HEK293 (cell line): ENCODE measurements at regions not wholly inside any gene's neighbourhood (a gene's known extent, or its start where the extent isn't known, plus 50 kb on each side); places are given as distances from the start of the nearest gene placed in this dataset.

ENCODE experiments used
- CTCF ChIA-PET: fragments of 350-600 bp; formaldehyde crosslinking; extraction: SDS; loops from one replicate; lab custom pipeline; 2021; ENCODE audit warnings: antibody characterized with exemption; lab: Yijun Ruan, JAX
- POLR2A ChIA-PET: fragments of 300-600 bp; formaldehyde crosslinking; extraction: SDS; loops from one replicate; lab custom pipeline; 2020; ENCODE audit warnings: antibody characterized with exemption, inconsistent platforms; lab: Yijun Ruan, JAX
- H3K27ac ChIP-seq: fragments of 200-500 bp; sonication (Bioruptor generic); 2 replicates; pipeline ENCODE4 v1.5.1; 2014; ENCODE audit warnings: low read depth, low read length, control low read depth, inconsistent platforms; ENCODE audit errors: extremely low read depth
- H3K36me3 ChIP-seq, 2 experiments: fragments of 200-500 bp in 1 of 2; sonication (Bioruptor generic) in 1 of 2; 1 replicate in 1 of 2; 2 replicates in 1 of 2; pipeline ENCODE4 v1.5.1; 2014 to 2017; ENCODE audit warnings: inconsistent platforms in 2 of 2, low read length in 2 of 2; ENCODE audit not compliant: control insufficient read depth in 2 of 2, insufficient read depth in 1 of 2
- H3K4me1 ChIP-seq: fragments of 200-500 bp; sonication (Bioruptor generic); 2 replicates; pipeline ENCODE4 v1.5.1; 2014; ENCODE audit warnings: mild to moderate bottlenecking, low read length, inconsistent platforms; ENCODE audit not compliant: control insufficient read depth, insufficient read depth
- H3K4me3 ChIP-seq: 2 replicates; pipeline ENCODE4 v1.5.1; 2011; ENCODE audit warnings: low read depth, mild to moderate bottlenecking, control low read depth, low read length, moderate library complexity
- H3K9me3 ChIP-seq: fragments of 200-500 bp; sonication (Bioruptor generic); 2 replicates; pipeline ENCODE4 v1.5.1; 2014; ENCODE audit warnings: low read depth, low read length, inconsistent platforms; ENCODE audit not compliant: control insufficient read depth, insufficient read depth
- GLIS2 ChIP-seq: fragments of 450-650 bp; formaldehyde crosslinking; IDR thresholded peaks from 2 replicates; pipeline ENCODE4 v1.5.1; 2016; ENCODE audit warnings: missing biosample characterization, missing genetic modification characterization
- IKZF3 ChIP-seq: fragments of 450-650 bp; IDR thresholded peaks from 2 replicates; pipeline ENCODE4 v1.5.0; 2018; ENCODE audit warnings: missing biosample characterization, mild to moderate bottlenecking, missing genetic modification characterization, moderate library complexity
- KLF1 ChIP-seq: fragments of 450-650 bp; formaldehyde crosslinking; IDR thresholded peaks from 2 replicates; pipeline ENCODE4 v1.5.1; 2016; ENCODE audit warnings: missing biosample characterization, missing genetic modification characterization
- KLF8 ChIP-seq: fragments of 450-650 bp; formaldehyde crosslinking; IDR thresholded peaks from 2 replicates; pipeline ENCODE4 v1.5.1; 2016; ENCODE audit warnings: missing biosample characterization, missing genetic modification characterization
- MZF1 ChIP-seq: fragments of 450-650 bp; formaldehyde crosslinking; IDR thresholded peaks from 2 replicates; pipeline ENCODE4 v1.5.1; 2017; ENCODE audit warnings: missing biosample characterization, missing genetic modification characterization, borderline replicate concordance
- SP3 ChIP-seq: fragments of 450-650 bp; formaldehyde crosslinking; IDR thresholded peaks from 2 replicates; pipeline ENCODE4 v1.5.1; 2016; ENCODE audit warnings: missing biosample characterization, missing genetic modification characterization
- WT1 ChIP-seq: fragments of 450-650 bp; formaldehyde crosslinking; IDR thresholded peaks from 2 replicates; pipeline ENCODE4 v1.5.1; 2016; ENCODE audit warnings: missing biosample characterization, missing genetic modification characterization
- YY2 ChIP-seq: fragments of 450-650 bp; formaldehyde crosslinking; IDR thresholded peaks from 2 replicates; pipeline ENCODE4 v1.5.1; 2016; ENCODE audit warnings: missing biosample characterization, missing genetic modification characterization
- ZNF148 ChIP-seq: fragments of 450-650 bp; formaldehyde crosslinking; IDR thresholded peaks from 2 replicates; pipeline ENCODE4 v1.5.0; 2017; ENCODE audit warnings: missing biosample characterization, missing genetic modification characterization, borderline replicate concordance
- ZNF544 ChIP-seq: fragments of 450-650 bp; formaldehyde crosslinking; IDR thresholded peaks from 2 replicates; pipeline ENCODE4 v1.5.0; 2017; ENCODE audit warnings: missing biosample characterization, missing genetic modification characterization
- ZNF549 ChIP-seq: fragments of 450-650 bp; IDR thresholded peaks from 2 replicates; pipeline ENCODE4 v1.5.1; 2018; ENCODE audit warnings: missing biosample characterization, missing genetic modification characterization, mild to moderate bottlenecking, inconsistent platforms, moderate library complexity
- ZNF624 ChIP-seq: fragments of 450-650 bp; formaldehyde crosslinking; IDR thresholded peaks from 2 replicates; pipeline ENCODE4 v1.5.1; 2017; ENCODE audit warnings: missing biosample characterization, missing genetic modification characterization
- ZNF664 ChIP-seq: fragments of 450-650 bp; formaldehyde crosslinking; IDR thresholded peaks from 2 replicates; pipeline ENCODE4 v1.5.1; 2016; ENCODE audit warnings: missing biosample characterization, missing genetic modification characterization
- ZNF776 ChIP-seq: fragments of 450-650 bp; formaldehyde crosslinking; IDR thresholded peaks from 2 replicates; pipeline ENCODE4 v1.5.0; 2017; ENCODE audit warnings: missing biosample characterization, missing genetic modification characterization, borderline replicate concordance
- ZNF777 ChIP-seq: fragments of 450-650 bp; formaldehyde crosslinking; IDR thresholded peaks from 2 replicates; pipeline ENCODE4 v1.5.1; 2017; ENCODE audit warnings: missing biosample characterization, missing genetic modification characterization, borderline replicate concordance
- ZSCAN23 ChIP-seq: fragments of 450-650 bp; formaldehyde crosslinking; IDR thresholded peaks from 2 replicates; pipeline ENCODE4 v1.5.1; 2016; ENCODE audit warnings: missing biosample characterization, missing genetic modification characterization
- ZSCAN4 ChIP-seq: fragments of 450-650 bp; formaldehyde crosslinking; IDR thresholded peaks from 2 replicates; pipeline ENCODE4 v1.5.1; 2017; ENCODE audit warnings: missing biosample characterization, missing genetic modification characterization

- no peak overlapping the region for H3K4me3 ChIP-seq
- CTCF ChIA-PET, result interaction anchor here (0.6 kb wide), 1 partner anchor 384 kb away, joined by 4 read pairs; no protein-coding TSS in a partner anchor
- POLR2A ChIA-PET, result no interaction called here
- no peak overlapping the region for H3K27ac ChIP-seq
- H3K9me3 ChIP-seq, result no peaks in the 10 kb centered on the region
- no peak for TF ChIP-seq ZNF777 (tag by site-specific recombination)
- no peak for TF ChIP-seq ZNF549 (tag by site-specific recombination)
- no peak for TF ChIP-seq ZNF776 (tag by site-specific recombination)
- no peak for TF ChIP-seq YY2 (tag by site-specific recombination)
- no peak for TF ChIP-seq ZNF544 (tag by site-specific recombination)
- no peak for TF ChIP-seq KLF8 (tag by site-specific recombination)
- no peak for TF ChIP-seq WT1
- TF ChIP-seq, all 188 proteins: peak for 0
- H3K4me1 ChIP-seq, result no peaks in the 10 kb centered on the region
- no peaks in the 10 kb centered on the region for H3K36me3 ChIP-seq
These were observed 181.0 kb downstream of the ZFP64 start for GRCh38 chr20:52010541-52010940.

- peaks cover 2% of the 10 kb centered on the region for H3K4me1 ChIP-seq
- ChIA-PET CTCF (no interaction called here), POLR2A (no interaction called here)
- TF ChIP-seq ZNF148 (tag by site-specific recombination) (no peak), IKZF3 (tag by site-specific recombination) (no peak), ZSCAN23 (tag by site-specific recombination) (no peak)
- H3K36me3 ChIP-seq, result no peaks in the 10 kb centered on the region
- no peaks in the 10 kb centered on the region for H3K9me3 ChIP-seq
- H3K27ac ChIP-seq, result no peak overlapping the region
- H3K4me3 ChIP-seq, result no peak overlapping the region
These were observed 182.7 kb downstream of the ZFP64 start for GRCh38 chr20:52008874-52009273.

GRCh38 chr20:52004715-52005114, 186.9 kb downstream of the ZFP64 start:
- no peak overlapping the region for H3K27ac ChIP-seq
- H3K9me3 ChIP-seq, result no peaks in the 10 kb centered on the region
- peaks cover 18% of the 10 kb centered on the region for H3K4me1 ChIP-seq
- H3K36me3 ChIP-seq, result no peaks in the 10 kb centered on the region
- CTCF ChIA-PET, result no interaction called here
- POLR2A ChIA-PET, result no interaction called here
- H3K4me3 ChIP-seq, result no peak overlapping the region
- peak; percentile 30; the same call in 1 of the 2 replicates for TF ChIP-seq ZSCAN4 (tag by site-specific recombination)
- no peak for TF ChIP-seq GLIS2 (tag by site-specific recombination)

- CTCF ChIA-PET, result interaction anchor here (0.5 kb wide), 1 partner anchor 16 kb away, joined by 4 read pairs; no protein-coding TSS in a partner anchor
These were observed 187.6 kb downstream of the ZFP64 start for GRCh38 chr20:52004018-52004417.

More at GRCh38 chr20:52004018-52004417, 187.6 kb downstream of the ZFP64 start:
- H3K27ac ChIP-seq, result no peak overlapping the region
- TF ChIP-seq ZNF664, result no peak
- no peak for TF ChIP-seq SP3
- TF ChIP-seq ZNF624 (tag by site-specific recombination), result no peak
- TF ChIP-seq KLF1 (tag by site-specific recombination), result peak; percentile 28; the same call in 1 of the 2 replicates
- TF ChIP-seq MZF1, result no peak
- peaks cover 18% of the 10 kb centered on the region for H3K4me1 ChIP-seq
- POLR2A ChIA-PET, result no interaction called here
- no peaks in the 10 kb centered on the region for H3K9me3 ChIP-seq
- no peaks in the 10 kb centered on the region for H3K36me3 ChIP-seq
- no peak overlapping the region for H3K4me3 ChIP-seq
